DLD1 (cell line): ENCODE measurements at regions not wholly inside any gene's neighbourhood (a gene's known extent, or its start where the extent isn't known, plus 50 kb on each side); places are given as distances from the start of the nearest gene placed in this dataset.

Experiments
- in situ Hi-C: cut with HindIII; loops from 2 replicates; pipeline ENCODE4 v1.10.0; 2017; ENCODE audit warnings: low sequenced_read_pairs

DNA sequence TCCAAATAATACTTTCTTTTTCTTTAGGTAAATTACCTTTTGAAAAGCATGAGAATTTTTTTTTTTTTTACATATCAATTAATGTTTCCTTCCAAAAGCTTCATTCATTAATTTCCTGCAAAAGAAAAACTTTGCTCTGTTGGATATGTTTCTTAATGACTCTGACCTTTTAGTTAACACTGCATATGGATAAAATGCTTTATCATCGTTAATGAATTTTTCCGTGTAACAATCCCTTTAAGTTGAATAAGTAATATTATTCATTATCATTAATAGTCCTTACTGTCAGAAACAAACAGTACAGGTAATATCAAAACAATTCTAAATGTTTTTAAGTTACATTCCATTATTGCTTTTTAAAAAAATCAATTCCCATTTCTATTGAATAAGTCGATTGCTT lies 345.1 kb downstream of the SAMD5 start:
- in situ Hi-C loops, result no loop called here

- in situ Hi-C loops, result no loop called here
Measured at GRCh38 chr6:147855803-147856482, 347.5 kb downstream of the SAMD5 start.

GRCh38 chr6:147856687-147857086 lies 348.2 kb downstream of the SAMD5 start:
- in situ Hi-C loops, result no loop called here

GRCh38 chr6:147858421-147858820 lies 349.9 kb downstream of the SAMD5 start:
- in situ Hi-C loops, result no loop called here

DNA sequence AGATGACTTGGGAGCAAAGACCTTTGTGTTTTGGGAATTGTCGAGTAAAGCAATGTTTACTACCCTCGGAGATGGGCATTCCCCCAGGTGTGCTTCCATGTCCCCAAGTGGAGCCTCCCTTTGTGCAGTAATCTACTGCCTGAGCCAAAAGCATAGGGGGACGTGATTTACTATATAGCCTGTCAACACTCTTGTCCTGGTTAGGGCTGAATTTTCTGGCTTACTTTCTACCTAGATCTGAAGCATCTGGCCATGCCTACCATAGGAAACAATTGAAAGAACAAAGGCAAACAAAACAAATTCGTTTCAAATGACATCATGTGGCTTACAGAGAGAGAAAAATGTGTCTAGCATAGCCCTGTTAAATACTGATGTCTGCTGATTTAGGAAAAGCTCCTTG lies 350.6 kb downstream of the SAMD5 start:
- in situ Hi-C loops, result no loop called here

DNA sequence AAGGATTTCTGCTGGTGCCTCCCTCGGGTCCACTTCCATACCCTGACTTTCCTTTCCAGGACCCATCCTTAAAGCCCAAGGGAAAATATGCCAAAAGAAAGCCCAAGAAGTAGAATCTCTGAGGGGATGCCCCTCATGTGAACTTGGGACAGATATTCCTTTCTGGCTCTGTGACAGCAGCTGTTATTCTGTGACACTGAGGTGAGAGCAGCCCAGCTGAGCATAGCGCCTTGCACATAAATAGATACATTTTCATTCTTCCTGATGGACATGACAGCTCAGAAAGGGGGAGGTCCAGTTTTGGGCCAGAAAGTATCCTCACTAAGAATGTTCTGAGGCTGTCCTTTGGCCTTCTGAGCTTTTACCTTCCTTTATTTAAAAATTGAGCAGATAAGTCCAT lies 353.2 kb downstream of the SAMD5 start:
- in situ Hi-C loops, result no loop called here

DNA sequence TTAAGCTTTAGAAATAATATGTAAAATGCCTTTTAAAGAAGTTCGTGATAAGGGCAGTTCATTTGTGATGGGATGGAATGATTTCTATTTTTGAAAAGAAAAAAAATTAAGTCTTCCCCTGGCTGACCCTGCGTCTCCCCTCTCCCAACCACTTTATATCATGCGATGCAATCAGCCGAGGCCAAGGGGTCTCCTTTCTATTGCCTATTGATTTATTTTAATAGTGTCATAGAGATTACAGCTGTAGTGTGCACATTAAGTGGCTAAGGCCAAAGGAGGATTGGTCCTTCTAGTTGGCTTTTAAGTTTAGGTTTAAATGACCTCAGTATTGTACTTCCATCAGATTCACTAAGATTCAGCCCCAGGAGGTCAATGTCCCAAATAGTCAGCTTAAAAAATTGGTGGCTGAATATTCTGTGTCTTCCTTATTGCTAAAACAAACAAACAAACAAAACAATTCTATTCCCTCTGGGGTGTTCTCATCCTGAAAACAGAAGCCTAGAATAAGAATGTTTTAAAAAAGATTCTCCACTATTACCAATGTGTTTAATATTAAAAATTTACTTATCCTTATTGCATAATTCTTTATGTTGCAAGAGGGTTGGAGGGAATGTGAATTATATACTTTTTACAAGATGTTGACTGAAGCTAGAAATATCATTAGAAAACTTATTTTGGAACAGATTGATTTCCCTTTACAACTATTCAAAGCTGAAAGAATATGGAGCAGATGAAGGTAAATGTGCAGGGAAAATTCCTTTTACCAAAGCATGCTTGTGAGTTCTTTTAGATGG lies 359.1 kb downstream of the SAMD5 start:
- in situ Hi-C loops, result no loop called here

DNA sequence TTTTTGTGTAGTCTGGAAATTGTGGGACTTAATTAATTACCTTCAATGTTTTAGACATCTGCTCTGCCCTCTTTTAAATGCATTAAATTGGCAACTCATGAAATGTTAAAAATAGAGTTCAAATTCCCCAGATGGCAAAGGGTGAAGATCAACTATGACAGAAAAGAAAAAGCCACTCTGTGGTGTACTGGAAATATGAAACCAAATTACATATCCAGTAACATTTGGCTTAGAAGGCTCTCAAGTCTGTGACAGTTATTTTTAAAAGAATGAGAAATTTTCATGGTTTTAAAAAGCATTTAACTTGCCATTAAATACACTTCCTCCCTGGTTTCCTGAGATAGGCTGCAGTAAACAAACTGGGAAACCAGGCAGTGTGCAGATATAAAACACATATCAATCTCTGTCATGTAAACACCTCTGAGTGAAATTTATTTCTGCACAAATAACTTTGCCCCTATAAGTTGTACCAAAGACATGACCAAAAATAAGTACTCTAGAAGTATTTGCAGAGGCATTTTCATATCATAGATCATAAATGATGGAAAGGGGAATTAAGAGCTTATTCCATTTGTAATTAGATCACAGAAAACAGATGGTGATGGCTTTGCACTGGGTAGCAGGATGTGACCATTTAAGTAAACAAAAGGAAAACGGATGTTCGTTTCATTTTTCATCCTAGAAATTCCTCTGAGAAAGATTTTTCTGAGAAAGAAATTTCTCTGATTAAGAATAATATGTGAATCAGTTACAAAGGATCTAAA lies 360.1 kb downstream of the SAMD5 start:
- in situ Hi-C loops, result no loop called here

- in situ Hi-C loops, result no loop called here
Measured at GRCh38 chr6:147869201-147869600, 360.7 kb downstream of the SAMD5 start.

GRCh38 chr6:147869869-147870268 lies 361.4 kb downstream of the SAMD5 start:
- in situ Hi-C loops, result no loop called here

- in situ Hi-C loops, result no loop called here
Measured at GRCh38 chr6:147870506-147871110, 362.1 kb downstream of the SAMD5 start.

- in situ Hi-C loops, result no loop called here
Measured at GRCh38 chr6:147872002-147872401, 363.5 kb downstream of the SAMD5 start.

DNA sequence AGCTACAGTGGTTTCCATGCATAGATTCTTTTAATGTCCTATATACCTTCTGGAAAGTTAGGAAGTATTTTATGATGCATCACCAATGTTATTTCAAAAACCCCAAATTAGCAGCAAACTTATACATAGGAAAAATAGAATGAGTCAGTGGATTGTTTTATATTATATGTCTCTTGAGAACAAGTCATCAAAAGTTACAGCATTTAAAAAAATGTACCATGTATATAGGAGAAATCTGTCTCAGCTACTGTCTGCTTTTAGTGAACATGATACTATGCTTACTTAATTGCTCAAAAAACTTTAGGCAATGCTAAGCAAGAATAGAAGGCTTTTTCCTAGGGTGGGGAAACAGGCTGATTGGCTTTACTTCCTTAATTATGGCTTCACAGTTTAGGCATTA lies 365.3 kb downstream of the SAMD5 start:
- in situ Hi-C loops, result no loop called here

GRCh38 chr6:147874322-147874721 lies 365.8 kb downstream of the SAMD5 start:
- in situ Hi-C loops, result no loop called here

DNA sequence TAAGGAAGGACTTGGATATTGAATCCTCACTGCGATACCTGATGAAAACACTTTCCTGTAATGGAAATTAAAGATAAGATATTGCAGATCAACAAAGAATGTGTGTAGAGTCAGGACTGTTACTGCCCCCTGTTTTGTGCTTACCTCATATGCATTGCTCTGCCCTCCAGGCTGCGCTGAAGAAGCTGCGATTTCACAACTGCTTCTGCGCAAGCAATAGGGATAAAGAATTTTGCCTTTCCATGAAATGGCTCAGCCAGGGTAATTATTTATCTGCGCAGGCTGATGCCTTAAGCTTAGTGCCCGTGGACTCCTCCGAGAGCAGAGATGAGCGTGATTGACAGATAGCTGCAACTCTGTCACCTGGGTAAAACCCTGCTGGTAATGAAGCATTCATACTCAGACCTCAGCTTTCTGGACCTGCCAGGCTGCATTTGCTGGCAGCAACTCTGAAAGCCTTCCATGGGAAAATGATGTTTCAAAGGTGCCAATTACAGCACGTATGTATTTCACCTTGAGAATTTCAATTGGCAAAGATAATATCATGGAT lies 370.6 kb downstream of the SAMD5 start:
- in situ Hi-C loops, result no loop called here

DNA sequence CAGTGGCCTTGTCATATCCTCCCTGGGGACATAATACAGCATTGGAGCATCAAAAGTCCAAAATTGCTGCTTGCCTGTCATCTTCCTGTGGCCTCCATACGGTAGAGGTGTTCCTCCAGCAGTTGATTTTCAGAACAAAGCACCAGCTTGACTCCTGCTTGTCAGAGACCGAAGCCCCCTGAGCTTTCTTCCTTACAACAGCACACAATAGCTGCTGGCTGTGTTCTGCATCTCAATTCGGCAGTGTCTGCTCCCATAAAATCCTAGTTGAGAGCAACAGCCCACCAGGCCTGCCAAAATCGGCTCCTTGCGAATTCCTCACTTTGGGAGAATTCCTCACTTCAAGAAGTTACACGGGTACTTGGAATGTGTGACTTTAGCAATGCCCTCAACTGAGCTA lies 372.9 kb downstream of the SAMD5 start:
- in situ Hi-C loops, result no loop called here

GRCh38 chr6:147888374-147888773 lies 379.9 kb downstream of the SAMD5 start:
- in situ Hi-C loops, result no loop called here

DNA sequence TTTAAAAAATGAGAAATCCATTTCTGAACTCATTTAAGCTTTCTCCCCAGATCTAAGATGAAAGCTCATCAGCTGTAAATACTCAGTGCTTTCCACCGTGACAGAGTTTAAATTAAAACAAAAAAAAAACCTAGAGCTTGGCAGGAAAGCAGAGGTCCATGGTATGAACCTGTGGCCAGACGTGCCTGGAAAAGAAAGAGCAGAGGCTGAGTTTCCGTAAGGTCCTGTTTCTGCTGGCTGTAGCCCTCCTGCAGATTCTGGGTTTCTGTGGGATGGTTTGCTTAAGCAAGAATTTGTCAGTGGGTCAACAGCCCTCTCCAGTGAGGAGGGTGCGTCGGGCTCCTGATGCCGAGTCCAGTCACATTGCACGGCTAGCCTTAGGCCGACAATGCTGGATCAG lies 383.2 kb downstream of the SAMD5 start:
- in situ Hi-C loops, result no loop called here

DNA sequence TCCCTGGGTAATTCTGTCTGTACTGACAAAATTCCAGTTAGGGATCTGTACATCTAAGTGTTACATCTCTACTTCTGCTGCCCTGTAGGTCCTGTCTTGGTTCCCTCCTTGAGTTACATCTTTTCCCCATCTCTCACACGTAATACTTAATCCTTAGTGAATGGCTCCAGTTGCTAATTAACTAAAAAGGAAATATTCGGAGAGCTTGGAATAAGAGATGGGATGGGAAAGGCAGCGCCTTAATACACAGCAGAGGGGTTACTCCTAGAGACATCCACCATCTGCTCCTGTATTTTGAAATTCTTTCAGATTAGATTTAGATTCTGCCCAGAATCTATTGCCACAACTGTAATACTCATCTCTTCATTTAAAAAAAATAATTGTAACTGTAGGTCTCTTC lies 384.0 kb downstream of the SAMD5 start:
- in situ Hi-C loops, result no loop called here

DNA sequence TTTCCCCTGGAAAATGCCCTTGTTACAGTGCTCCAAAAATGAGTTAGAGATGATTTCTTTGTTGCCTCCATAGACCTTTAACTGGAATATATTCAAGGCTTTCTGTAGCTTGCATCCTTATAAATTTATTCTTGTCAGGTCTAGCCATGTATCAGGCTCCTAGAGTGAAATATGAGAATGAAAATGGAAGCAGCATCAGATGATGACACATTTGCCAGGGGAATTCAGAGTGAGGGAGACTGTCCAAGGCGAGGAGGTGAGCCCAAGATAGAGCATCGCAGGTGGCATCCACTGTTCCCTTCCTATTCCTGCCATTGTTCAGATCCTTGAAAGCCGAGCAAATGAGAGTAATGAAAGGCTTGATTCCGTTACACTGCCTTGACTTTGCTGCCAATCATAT lies 386.8 kb downstream of the SAMD5 start:
- in situ Hi-C loops, result no loop called here

DNA sequence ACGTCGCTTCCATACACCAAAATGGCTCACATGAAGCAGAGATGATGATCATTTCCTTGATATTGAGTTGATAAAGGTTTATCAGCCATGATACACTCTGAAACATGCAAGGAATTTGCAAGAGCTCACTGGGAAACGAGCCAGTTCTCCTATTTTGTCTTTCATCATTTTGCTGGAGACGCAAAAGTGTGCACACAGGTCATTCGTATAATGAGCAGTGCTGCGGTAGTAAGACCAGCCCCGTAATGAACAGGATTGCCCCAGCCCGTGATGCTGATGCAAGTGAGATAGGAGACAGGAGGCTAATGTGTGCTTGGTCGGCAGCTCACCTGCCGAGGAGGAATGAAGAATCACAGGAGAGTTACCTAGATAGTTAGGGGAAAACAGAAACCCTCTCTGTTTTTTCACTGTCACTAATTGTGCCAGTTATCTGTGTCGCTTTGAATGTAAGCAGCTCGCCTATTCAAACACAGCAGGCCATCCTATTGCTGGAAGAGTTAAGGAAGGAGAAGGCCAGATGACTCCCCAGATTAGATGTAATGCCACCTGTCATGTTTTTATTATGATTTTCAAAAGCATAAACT lies 391.8 kb downstream of the SAMD5 start:
- in situ Hi-C loops, result no loop called here
